GM18520 (cell line): ENCODE measurements at regions not wholly inside any gene's neighbourhood (a gene's known extent, or its start where the extent isn't known, plus 50 kb on each side); places are given as distances from the start of the nearest gene placed in this dataset.

Experiments used
- ATAC-seq: cut with Tn5 transposase; IDR thresholded peaks from one replicate; pipeline ENCODE4 v1.9.1; 2021; ENCODE audit not compliant: unreplicated experiment

DNA sequence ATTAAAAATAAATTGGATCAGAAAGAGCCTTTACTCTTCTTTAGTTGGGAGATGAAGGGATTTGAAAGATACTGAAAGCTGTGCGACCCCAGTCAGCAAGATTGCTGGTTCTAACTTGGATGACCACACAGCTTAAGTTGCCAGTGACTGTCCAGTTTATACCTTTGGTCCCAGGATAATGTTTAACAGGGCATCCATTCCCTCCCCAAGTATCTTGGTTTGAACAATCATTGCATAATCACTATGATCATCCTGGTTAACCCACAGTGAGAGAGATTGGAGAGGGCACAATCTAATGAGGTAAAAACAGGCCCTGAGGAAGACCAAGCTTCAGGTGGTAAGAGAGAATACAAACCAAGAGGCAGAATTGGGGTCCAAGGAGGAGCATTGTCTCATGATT lies 798.3 kb downstream of the MAFB start:
- ATAC-seq, result no peak

DNA sequence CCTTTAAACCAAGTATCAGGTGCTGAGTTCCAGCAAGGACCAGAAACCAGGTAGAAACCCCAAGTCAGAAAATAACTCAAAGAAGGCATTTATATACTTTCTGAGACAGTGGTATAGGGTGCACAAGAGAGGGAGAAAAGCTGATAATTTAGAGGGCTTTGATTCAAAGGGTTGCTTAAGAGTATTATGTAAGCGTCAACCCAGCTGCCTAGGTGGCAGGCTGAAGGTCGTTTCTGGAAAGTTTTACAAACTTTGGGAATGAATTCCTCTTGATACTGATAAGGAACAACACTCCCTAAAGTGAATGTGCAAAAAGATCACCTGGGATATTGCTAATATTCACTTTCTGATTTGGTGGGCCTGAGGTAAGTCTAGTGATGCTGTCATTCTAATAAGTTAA lies 800.7 kb downstream of the MAFB start:
- ATAC-seq, result no peak

DNA sequence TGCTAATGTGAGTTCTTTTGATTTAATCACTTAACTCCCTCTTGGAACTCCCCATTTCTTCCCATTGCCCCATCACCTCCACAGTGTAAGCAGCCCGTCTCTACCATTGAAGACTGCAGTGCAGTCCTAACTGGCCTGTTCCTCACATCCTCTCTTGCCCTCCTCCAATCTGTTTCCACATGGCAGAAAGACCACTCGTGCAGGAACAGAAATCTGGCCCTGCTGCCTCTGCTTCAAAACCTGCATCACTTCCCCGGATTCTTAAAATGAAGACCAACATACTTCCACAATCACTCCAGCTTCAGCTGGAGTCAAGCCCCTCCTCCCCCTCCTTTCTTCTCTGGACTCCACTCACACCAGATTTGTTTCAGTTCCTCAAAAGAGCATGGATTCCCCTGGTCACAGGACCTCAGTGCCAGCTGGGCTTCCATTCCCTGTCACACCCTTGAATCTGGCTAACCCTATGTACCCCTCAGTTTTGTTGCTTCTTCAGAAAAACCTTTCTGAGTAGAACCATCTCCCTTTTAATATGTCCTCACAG lies 802.3 kb downstream of the MAFB start:
- ATAC-seq, result no peak

DNA sequence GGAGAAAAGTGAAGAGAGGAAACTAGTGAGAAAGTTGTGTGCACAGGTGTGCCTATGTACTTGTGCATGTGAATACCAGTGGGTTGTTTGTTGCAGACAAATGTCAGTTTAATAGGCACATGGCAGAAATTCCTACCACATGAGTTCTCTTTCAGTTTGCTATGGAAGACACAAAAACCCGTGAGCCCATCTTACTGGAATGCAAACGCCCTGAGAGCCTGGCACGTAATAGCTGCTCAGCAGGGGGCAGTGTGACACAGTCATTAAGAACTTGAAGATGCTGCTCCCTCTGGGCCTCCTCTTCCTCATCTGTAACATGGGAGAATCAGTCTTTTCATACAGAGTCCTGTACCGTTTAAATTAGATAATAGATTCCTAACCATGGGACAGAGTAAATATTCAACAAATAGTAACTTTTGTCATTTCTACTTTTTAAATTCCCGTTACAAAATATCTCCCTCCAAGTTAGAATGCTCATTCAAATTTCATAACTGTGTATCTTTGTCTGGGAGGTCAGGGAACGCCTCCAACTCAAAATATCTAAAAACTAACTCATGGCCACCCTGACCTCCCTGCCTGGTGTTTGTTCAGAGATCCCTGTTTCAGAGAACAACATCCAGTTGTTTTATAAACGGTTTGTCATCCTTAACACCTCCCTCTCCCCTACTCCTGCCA lies 802.9 kb downstream of the MAFB start:
- ATAC-seq, result no peak

DNA sequence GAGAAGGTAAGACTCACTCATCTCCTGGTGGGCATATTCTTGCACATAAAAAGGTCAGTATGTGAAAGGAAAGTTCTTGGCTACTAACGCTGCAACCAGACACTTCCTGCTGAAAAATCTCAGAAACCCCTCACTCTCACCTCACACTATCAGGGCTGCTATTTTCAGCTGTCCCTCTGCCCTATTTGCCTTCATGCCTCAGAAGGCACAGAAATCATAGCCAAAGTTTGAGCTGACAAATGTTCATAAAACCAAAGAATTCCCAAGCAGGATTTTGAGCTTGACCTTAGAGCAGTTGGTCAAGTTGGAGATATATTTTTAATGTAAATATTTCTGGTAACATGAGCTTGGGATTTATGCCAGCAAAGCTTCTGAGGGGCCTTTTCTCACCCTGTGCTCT lies 806.2 kb downstream of the MAFB start:
- ATAC-seq, result no peak

DNA sequence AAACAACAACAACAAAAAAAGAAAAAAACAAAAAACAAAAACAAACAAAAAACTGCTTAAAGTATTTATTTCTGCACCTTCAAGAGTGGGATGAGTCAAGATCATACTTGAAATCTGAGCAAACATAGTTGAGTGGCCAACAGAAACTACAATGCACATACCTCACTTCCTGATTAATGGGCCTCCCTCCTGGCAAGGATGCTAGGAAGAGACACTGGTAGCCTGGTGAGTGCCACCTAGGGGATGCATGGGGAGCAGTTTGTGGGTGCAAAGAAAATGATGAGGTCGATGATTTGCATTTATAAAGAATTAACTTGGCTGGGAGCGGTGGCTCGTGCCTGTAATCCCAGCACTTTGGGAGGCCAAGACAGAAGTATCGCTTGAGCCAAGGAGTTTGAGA lies 808.1 kb downstream of the MAFB start:
- ATAC-seq, result no peak

DNA sequence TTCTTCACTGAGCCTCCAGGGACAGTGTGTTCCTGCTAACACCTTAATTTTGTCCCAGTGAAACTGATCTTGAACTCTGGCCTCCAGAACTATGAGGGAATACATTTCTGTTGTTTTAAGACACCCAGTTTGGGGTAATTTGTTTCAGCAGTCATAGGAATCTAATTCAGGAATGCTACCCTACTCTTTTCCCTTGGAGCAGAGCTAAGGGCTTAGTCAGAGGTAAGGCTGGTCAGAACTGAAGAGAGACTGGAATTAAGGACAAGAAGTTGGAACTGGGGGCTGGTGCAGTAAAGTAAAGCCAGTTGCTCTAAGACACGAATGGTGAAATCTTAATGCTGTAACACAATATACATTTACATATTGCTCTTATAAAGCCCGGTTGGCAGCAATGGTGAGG lies 809.7 kb downstream of the MAFB start:
- ATAC-seq, result no peak

DNA sequence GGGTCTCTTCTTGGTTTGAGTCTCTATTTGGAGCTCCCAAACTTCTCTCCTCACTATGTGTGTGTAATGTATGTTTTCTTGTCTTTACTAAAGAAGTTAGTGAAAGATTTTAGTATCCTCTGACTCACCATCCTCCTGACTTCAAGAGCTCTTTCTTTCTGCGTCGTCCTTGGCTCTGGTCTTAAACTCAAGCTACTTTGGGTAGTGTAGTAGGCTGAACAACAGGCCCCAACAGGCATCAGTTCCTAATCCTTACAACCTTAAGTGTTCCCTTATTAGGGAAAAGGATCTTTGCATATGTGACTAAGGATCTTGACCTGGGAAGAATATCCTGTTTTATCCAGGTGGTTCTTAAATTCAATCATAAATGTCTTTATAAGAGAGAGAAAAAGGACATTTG lies 810.2 kb downstream of the MAFB start:
- no peak for ATAC-seq

DNA sequence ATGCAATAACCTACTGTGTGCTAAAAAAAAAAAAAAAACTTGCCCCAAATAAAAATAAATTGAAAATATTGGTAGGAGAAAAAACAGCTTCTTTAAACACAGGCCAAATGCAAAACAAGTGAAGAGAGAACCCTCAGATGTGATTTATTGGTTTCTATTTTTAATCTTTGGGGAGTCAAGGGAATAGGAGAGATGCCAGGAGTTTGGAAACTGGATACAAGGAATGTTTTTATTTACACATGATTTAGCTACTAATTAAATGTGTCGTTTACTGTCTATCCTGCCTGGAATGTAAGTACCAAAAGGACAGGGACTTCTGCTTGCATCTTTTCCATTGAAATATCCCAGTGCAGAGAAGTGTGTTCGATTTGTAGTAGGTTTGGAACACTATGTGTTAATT lies 810.7 kb downstream of the MAFB start:
- ATAC-seq, result no peak

DNA sequence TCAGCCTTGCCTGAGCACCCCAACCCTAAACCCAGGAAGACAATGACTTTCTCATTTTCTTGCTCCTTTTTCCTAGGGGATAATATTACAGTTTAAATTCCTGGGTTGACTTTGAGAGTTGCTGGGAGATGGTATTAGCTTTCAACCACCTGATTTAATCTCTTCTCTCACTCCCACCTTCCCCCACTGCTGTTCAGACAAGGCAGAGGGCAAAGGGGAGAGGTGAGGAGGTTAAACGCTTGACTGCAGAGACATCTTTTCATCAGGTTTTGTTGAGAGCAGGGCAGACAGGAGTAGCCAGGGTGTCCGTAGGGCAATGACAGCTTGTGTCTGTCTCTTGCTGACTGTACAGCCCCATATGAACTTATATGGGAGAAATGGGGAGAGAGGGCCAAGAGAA lies 811.2 kb downstream of the MAFB start:
- no peak for ATAC-seq

DNA sequence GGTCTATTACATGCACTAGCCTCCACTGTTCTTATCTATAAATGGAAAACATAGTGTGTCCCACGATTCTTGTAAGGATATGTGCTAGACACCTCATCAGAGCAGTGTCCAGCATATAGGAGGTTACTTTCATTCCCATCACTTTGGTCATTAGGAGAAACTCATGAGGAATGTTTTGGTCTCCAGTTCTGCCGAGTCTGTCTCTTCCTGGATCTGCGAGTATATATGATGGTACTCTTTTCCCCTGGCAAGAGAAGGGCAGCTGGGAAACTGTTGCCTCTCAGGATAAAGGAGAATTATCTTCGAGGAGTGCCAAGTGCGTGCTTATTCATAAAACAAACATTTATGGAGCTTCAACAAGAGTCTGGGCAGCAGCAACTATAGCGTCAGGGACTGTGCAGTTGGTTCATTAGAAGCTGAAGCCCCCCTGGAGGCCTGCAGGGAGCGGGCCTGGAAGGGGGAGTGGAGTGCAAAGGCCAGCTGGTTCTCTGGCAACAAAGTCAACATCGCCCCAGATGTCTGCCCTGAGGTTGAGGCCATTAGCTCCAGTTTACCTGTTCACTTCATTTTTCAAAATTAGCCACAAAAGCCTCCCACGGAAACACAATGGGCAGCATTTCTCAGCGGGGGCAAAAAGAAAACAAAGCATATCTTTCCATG lies 811.9 kb downstream of the MAFB start:
- ATAC-seq, result no peak

DNA sequence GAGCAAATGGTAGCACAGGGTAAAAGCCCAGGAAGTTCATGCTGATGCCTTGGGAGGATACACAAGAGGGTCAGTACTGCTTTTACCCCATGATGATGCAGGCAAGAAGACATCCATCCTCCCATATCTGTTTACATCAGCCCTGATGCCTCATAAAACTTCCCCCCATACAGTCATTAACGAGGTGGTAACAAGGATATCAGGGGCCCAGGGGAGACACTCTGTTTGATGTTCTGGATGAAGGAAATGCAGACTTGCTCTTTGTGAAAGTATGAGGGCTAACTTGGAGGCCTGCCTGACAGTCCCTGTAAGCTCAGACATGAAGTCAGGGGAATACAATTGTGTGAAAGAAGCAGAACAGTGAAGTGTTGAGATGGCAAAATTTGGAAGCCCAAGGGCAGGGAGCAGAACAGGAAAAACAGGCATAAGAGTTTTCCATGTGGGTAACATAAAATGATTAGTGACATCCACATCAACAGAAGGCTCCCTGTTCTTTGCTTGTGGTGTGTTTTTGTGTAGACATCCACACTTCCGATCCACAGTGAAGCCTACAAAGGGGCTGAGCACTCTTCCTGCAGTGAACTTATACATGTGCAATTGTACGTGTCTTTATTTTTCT lies 813.4 kb downstream of the MAFB start:
- no peak for ATAC-seq

DNA sequence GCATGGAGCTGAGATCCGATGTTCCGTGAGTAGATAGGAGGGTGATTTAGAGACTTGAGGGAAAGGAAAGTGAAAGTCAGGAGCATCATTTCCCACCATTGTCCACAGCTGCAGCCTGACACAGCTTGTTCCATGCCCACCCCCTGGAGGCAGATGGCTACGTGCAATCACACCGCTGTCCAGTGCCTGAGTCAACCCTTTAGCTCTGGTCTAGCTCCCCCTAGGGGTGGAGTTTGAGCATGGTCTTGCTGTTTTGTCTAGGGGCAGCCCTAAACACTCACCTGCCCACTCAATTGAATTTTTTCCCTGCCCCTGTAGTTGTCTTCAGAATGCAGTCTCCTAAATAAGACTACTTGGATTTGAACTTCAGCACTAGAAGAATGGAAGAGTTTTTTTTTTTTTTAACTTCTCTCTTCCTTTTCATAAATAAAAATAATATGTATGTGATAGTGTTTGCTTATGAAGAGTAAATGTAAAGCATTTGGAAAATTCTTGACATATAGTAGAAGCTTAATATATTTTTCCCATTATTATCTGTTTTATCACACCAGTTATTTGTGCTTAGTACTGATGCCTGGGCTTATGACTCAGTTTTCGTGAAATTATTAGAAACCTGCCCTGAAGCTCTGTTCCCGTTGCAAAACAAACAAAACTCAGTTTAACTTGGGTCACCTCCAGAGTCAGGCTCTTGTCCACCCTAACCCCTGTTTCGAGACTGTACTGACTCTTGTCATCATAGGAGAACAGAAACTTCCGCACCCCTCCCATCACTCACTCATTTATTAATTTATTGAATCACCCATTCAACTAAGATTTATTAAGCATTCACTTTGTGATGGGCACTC lies 814.8 kb downstream of the MAFB start:
- ATAC-seq, result peak; percentile 72

DNA sequence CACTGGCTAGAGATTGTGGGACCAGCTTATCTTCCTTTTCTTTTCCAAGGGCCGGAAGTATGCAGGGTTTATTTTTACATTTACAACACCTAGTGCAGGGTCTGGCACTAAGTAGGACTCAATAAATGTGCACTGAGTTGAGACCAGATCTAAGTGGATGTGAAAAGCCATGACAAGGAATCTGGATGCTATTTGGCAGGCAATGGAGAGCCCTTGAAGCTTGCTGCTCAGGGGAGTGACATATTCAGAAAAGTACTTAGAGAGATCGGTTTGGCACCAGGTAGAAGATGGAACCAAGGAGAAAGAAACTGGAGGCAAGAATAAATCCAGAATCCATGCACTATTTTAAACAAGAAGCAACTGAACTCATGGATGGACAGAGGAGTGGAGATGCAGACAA lies 815.8 kb downstream of the MAFB start:
- ATAC-seq, result no peak

DNA sequence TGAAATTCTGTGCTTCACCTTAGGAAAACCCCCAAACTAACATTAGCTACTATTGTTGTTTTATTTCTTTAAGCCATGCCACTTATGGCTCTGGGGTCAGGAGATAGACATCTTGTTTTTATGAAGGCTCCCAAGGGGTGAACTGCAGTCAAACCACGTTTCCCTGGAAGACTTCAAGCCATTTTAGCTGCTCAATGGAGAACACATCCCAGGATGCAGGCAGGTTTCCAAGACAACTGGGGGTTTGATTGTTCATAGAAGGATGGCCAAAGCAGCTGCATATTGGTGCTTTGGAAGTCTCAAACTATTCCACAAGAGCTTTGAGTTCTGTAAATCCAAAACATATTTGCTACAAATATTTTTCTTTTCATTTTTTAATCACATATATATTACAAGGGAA lies 818.0 kb downstream of the MAFB start:
- no peak for ATAC-seq

DNA sequence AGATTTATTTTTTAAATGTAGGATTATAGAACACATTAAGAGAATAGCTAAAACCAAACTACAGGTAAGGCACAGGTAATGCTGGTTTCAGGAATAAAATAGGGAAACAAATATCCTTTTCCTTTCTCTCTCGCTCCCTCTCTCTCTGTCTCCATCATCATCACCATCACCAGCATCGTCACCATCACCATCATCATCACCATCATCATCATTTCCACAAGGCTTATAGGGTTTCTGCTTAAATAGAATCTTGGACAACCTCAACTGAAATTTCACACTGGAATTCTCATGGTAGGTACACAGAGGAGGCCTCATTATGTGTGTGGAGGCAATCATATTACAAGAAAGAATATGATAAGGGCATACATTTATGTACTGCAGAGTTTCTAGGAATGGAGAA lies 823.6 kb downstream of the MAFB start:
- ATAC-seq, result no peak

DNA sequence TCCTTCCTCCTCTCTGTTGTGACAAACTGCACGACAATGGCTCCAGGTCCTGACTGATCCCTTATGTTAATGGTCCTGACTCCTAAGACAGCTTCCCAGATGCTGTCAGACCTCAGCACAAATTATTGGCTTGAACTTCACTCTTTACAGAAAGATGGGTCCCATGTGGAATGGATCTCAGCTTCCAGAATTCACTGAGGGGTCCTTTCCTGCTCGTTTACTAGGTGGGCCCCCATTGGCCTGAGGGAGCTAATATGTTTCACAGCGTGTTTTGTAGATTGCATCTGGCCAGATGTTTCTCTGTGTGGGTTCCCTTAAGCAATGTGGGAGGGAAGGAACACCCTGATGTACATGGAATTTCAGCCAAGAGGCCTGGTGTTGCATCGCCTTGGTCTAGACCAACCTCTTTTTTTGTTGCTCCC lies 826.6 kb downstream of the MAFB start:
- ATAC-seq, result no peak

DNA sequence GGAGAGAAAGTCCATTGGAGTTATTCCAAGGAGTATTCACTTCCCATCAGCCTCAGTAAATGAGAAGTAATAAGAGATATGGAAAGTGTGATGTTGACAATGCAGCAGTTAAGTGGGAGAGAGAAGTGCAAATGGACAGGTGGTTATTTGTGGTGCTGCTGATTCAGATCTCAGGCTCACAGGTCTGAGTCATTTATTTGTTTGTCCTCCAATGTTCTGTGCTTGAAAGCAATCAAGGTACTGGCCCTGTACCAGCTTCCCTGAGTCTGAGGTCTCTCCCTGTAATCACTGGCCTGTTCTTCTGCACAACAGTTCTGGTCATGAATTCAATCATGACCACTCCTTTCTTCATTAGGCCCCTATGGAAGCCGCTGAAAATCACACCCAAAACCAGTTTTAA lies 827.7 kb downstream of the MAFB start:
- no peak for ATAC-seq

DNA sequence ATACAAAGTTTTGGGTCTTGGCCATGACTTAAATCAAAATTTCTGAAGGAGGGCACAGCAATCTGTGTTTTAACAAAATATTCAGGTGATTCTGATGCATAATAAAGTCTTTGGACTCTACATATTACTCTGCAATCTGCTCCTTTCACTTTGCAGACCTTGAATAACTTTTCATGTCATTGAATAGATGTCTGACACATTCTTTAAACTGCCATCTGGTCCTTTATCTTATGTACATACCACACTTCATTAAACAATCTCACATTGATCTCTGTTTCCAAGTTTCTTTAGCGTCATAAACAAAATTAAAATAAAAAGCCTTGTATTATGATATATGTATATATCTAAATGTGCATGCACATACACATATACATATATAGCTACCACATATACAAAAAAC lies 831.2 kb downstream of the MAFB start:
- ATAC-seq, result no peak

DNA sequence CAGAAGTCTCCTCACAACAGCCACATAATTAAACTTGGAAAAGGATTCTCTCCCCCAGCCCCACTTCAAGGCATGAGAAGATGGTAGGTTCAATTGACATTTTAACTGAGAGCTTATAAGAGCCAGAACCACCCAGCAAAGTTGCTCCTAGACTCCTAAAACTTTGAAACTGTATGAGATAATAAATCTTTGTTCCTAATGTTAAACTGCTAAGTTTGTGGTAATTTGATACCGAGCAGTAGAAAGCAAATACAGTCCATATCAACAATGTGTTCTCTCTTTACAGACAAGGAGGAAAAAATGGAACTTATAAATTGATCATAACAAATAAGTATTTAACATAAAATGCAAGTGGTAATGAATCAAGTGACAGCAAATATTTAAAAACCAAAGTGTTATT lies 831.8 kb downstream of the MAFB start:
- ATAC-seq, result no peak

DNA sequence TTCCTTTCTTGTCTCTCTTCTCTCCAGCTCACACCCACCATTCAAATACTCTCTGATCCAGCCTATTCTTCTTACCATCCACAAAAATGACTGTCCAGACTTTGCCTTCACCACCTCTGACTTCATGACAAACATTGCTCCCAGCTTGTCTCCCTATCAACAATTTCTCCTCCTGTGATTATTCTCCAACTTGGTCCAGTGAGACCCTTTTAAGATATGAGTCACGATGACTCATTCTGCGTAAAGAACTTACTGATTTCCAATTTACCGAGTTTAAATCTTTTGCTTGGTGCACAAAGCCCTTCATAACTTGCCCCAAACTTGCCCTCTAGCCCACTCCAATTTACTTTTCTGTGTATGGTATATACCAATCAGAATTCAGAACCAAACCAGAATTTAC lies 833.2 kb downstream of the MAFB start:
- no peak for ATAC-seq
